ENCODE measurements at regions not wholly inside any gene's neighbourhood (a gene's known extent, or its start where the extent isn't known, plus 50 kb on each side); places are given as distances from the start of the nearest gene placed in this dataset.

DNA sequence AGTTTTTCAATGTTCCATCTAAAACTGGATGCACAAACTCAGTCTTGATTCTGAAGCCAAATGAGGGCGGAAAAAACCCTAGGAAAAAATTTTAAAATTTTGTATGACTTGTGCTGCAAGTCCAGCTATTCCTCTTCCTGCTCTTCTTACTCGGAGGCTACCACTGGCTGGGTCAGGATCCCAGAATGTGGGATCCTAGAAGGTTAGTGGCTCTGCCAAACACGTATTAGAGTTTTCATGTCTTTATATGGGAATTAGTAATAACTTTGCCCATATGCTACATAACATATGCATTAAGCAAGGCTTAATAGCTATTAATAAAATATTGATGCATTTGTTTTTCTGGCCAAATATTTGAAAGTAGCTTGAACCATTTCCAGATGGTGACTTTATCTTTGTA lies 458.3 kb downstream of the AGTPBP1 start:
- no peak for ATAC-seq
- intact Hi-C loops (cut with DNase I, micrococcal nuclease): no loop called here
- peaks cover 6% of the 10 kb centered on the region for H3K27me3 Mint-ChIP-seq
- no peaks in the 10 kb centered on the region for H3K4me1 Mint-ChIP-seq
- no peak overlapping the region for H3K4me3 Mint-ChIP-seq
- H3K9me3 Mint-ChIP-seq (ENCODE audit: low read depth): no peaks in the 10 kb centered on the region
- ChIA-PET CTCF (interaction anchor here (1.5 kb wide), 1 partner anchor 8 kb away, joined by 3 read pairs; no protein-coding TSS in a partner anchor), POLR2A (no interaction called here)
- H3K36me3 Mint-ChIP-seq (ENCODE audit: low read depth): no peaks in the 10 kb centered on the region
- DNase-seq: no peak
- no peak overlapping the region for H3K27ac Mint-ChIP-seq

DNA sequence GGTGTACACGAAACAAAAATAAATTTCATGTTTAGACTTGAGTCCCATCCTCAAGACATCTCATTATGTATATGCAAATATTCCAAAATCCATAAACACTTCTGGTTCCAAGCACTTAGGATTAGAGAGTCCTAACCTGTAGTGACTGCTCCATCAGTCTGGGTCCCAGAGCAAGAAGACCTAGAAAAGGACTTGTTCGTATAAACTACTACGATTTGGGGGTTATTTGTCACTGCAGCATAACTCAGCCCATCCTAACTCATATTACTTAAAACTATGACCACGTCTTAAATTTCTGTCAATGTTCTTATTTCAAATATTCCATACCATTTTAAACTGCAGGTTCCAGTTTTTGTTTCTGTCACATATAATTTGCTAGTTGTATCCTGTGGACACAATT lies 463.0 kb downstream of the AGTPBP1 start:
- Mint-ChIP-seq H3K4me3 (no peak overlapping the region), H3K27me3 (peaks cover 1% of the 10 kb centered on the region), H3K4me1 (no peaks in the 10 kb centered on the region), H3K9me3 (ENCODE audit: low read depth) (no peaks in the 10 kb centered on the region), H3K36me3 (ENCODE audit: low read depth) (no peaks in the 10 kb centered on the region), H3K27ac (no peak overlapping the region)
- CTCF ChIA-PET: interaction anchor here (0.6 kb wide), 1 partner anchor 138 kb away, joined by 3 read pairs; no protein-coding TSS in a partner anchor
- intact Hi-C loops (cut with DNase I, micrococcal nuclease): no loop called here
- POLR2A ChIA-PET: no interaction called here
- ATAC-seq (no peak), DNase-seq (no peak)

DNA sequence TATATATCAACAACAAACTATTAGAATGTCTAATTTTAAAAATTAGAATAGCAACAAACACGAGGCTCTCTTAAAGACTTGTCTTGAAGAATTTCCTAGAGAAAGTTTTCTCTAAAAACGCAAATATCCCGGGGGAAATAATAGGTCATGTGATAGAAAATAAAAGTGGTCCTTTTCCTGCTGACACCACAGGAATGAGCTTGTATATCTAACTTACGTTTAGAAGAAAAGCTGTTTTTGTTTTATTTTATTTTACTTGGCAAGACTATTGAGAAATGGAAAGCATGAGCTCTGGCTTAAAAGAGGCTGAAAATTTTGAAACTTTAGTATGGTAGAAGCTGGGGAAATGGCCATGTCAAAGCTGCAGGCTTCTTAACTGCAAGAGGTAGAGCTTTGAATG lies 465.0 kb downstream of the AGTPBP1 start:
- H3K4me1 Mint-ChIP-seq: no peaks in the 10 kb centered on the region
- POLR2A ChIA-PET: interaction anchor here (0.6 kb wide), 1 partner anchor 199 kb away, joined by 3 read pairs; no protein-coding TSS in a partner anchor
- no peak overlapping the region for H3K27ac Mint-ChIP-seq
- H3K27me3 Mint-ChIP-seq: peaks cover 6% of the 10 kb centered on the region
- DNase-seq: no peak
- intact Hi-C loops (cut with DNase I, micrococcal nuclease): no loop called here
- ATAC-seq: no peak
- H3K9me3 Mint-ChIP-seq (ENCODE audit: low read depth): no peaks in the 10 kb centered on the region
- no peaks in the 10 kb centered on the region for H3K36me3 Mint-ChIP-seq (ENCODE audit: low read depth)
- CTCF ChIA-PET: no interaction called here
- H3K4me3 Mint-ChIP-seq: no peak overlapping the region

DNA sequence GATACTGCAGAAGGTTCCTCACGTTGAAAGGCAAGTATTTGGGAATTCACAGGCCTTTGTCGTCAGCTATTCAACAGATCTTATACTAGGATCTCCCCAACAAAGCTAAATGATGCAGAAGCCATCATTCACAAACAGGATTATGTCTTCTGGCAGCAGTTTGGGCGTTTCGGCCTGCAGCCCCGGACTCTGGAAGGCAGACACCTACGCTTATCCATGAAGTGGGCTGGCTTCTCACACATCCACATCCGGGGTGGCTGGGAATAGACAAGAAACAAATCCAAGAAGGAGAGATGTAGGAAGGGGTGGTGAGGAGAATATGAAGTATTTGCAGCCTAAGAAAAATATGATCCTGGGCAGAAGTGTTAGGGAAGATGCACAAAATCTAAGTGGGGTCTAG lies 471.9 kb downstream of the AGTPBP1 start:
- DNase-seq (no peak), ATAC-seq (no peak)
- CTCF ChIA-PET: no interaction called here
- POLR2A ChIA-PET: no interaction called here
- Mint-ChIP-seq H3K36me3 (ENCODE audit: low read depth) (no peaks in the 10 kb centered on the region), H3K4me1 (no peaks in the 10 kb centered on the region), H3K27ac (no peak overlapping the region), H3K4me3 (no peak overlapping the region), H3K27me3 (peaks cover 6% of the 10 kb centered on the region), H3K9me3 (ENCODE audit: low read depth) (no peaks in the 10 kb centered on the region)
- intact Hi-C loops (cut with DNase I, micrococcal nuclease): no loop called here

DNA sequence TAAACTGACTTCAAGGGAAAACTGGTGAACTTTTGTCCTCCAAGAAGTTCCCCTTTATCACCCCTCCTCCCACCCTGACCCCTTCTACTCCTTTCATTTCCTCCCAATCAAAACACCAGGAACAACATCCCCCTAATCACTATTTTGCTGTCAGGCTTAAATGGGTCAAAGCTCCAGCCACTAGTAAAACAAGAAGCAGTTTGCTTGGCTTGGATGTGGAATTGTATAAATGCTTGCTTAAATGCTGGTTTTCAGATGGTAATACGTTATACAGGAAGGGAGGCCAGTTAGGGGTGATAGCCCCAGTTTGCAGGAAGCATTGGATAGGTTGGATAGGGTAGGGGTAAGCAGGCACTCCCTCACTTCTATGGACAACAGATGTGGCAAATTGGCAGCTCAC lies 473.6 kb downstream of the AGTPBP1 start:
- ATAC-seq: no peak
- no peak for DNase-seq
- intact Hi-C loops (cut with DNase I, micrococcal nuclease): no loop called here
- Mint-ChIP-seq H3K9me3 (ENCODE audit: low read depth) (no peaks in the 10 kb centered on the region), H3K27ac (no peak overlapping the region), H3K27me3 (peaks cover 6% of the 10 kb centered on the region), H3K36me3 (ENCODE audit: low read depth) (no peaks in the 10 kb centered on the region), H3K4me3 (no peak overlapping the region), H3K4me1 (no peaks in the 10 kb centered on the region)
- ChIA-PET POLR2A (no interaction called here), CTCF (no interaction called here)

- POLR2A ChIA-PET: no interaction called here
- ATAC-seq: no peak
- H3K4me1 Mint-ChIP-seq: no peaks in the 10 kb centered on the region
Measured at GRCh38 chr9:85264695-85265094, 477.1 kb downstream of the AGTPBP1 start.

GRCh38 chr9:85263288-85263687 lies 478.5 kb downstream of the AGTPBP1 start:
- Mint-ChIP-seq H3K4me3 (no peak overlapping the region), H3K27me3 (peaks cover 3% of the 10 kb centered on the region), H3K36me3 (ENCODE audit: low read depth) (no peaks in the 10 kb centered on the region), H3K4me1 (no peaks in the 10 kb centered on the region), H3K9me3 (ENCODE audit: low read depth) (no peaks in the 10 kb centered on the region), H3K27ac (no peak overlapping the region)
- ChIA-PET POLR2A (no interaction called here), CTCF (interaction anchor here (0.8 kb wide), 1 partner anchor 17 kb away, joined by 4 read pairs; no protein-coding TSS in a partner anchor)
- intact Hi-C loops (cut with DNase I, micrococcal nuclease): no loop called here
- no peak for DNase-seq
- ATAC-seq: no peak

More at GRCh38 chr9:85264695-85265094, 477.1 kb downstream of the AGTPBP1 start:
- intact Hi-C loops (cut with DNase I, micrococcal nuclease): no loop called here
- DNase-seq: no peak
- H3K9me3 Mint-ChIP-seq (ENCODE audit: low read depth): no peaks in the 10 kb centered on the region
- H3K36me3 Mint-ChIP-seq (ENCODE audit: low read depth): no peaks in the 10 kb centered on the region
- H3K27me3 Mint-ChIP-seq: peaks cover 2% of the 10 kb centered on the region
- H3K4me3 Mint-ChIP-seq: no peak overlapping the region
- no peak overlapping the region for H3K27ac Mint-ChIP-seq
- CTCF ChIA-PET: interaction anchor here (0.7 kb wide), 2 partner anchors 54 to 270 kb away, joined by 3 read pairs; no protein-coding TSS in a partner anchor

- H3K4me1 Mint-ChIP-seq: no peaks in the 10 kb centered on the region
- no peak overlapping the region for H3K27ac Mint-ChIP-seq
- intact Hi-C loops (cut with DNase I, micrococcal nuclease): no loop called here
- peaks cover 3% of the 10 kb centered on the region for H3K27me3 Mint-ChIP-seq
- H3K36me3 Mint-ChIP-seq (ENCODE audit: low read depth): no peaks in the 10 kb centered on the region
- ATAC-seq (no peak), DNase-seq (no peak)
- ChIA-PET POLR2A (interaction anchor here (0.6 kb wide), 1 partner anchor 122 kb away, joined by 4 read pairs; no protein-coding TSS in a partner anchor), CTCF (interaction anchor here (0.7 kb wide), 1 partner anchor 65 kb away, joined by 3 read pairs; no protein-coding TSS in a partner anchor)
- H3K9me3 Mint-ChIP-seq (ENCODE audit: low read depth): no peaks in the 10 kb centered on the region
- H3K4me3 Mint-ChIP-seq: no peak overlapping the region
Measured at GRCh38 chr9:85262333-85262732, 479.4 kb downstream of the AGTPBP1 start.

DNA sequence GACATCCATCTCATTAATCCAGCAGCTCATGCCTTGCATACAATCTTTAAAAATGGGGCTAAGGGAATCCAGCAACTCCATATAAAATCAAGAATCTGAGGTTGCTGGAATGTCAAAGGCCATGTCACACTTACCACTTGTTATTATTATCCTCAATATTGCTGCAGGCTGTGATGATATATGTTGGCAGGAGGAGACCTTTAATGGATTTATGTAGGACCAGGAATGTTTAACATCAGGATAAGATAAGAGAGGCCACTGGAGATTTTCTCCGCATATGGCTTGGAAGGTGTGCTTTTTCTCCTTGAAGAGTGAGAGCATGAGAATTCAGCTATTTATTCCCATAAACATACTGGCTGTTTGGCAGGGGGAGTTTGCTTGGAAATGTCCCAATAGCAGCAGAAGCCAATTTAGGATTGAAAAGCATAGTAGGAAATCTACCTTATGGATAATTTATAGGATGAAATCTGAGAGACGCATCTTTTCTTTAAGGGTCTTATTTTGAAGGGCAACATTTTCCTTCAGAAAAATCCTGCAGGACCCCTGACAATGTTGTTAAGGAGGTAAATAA lies 481.4 kb downstream of the AGTPBP1 start:
- Mint-ChIP-seq H3K9me3 (ENCODE audit: low read depth) (peaks cover under 1% of the 10 kb centered on the region), H3K27ac (no peak overlapping the region), H3K36me3 (ENCODE audit: low read depth) (no peaks in the 10 kb centered on the region), H3K4me1 (no peaks in the 10 kb centered on the region), H3K27me3 (peaks cover 2% of the 10 kb centered on the region), H3K4me3 (no peak overlapping the region)
- DNase-seq (no peak), ATAC-seq (no peak)
- ChIA-PET POLR2A (no interaction called here), CTCF (no interaction called here)
- intact Hi-C loops (cut with DNase I, micrococcal nuclease): no loop called here

DNA sequence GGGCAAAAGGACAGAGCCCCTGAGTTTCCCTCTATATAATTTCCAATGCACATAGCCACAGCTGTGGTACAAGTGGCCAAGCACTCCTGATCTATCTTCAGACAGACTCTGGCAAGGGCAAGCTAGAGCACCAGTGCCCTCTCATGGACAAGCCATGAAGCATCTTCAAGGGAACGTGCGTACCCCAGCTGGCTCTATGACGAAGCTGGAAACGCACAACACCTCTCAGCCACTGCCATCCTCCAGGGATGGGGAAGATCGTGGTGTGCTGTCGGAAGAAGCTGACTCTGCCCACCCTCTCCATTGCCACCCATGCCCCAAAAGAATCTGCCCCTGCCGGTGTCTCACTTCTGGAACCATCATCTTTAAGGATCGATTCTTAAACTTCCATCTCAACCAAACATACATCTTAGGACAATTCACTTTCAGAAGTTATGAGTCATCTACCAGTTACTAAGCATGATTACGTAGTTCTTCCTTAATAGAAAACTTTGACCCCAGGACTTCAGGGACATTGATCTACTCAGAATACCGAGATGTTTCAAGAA lies 482.9 kb downstream of the AGTPBP1 start:
- Mint-ChIP-seq H3K36me3 (ENCODE audit: low read depth) (no peaks in the 10 kb centered on the region), H3K27me3 (peaks cover 2% of the 10 kb centered on the region), H3K4me3 (no peak overlapping the region), H3K27ac (no peak overlapping the region), H3K9me3 (ENCODE audit: low read depth) (peaks cover 4% of the 10 kb centered on the region), H3K4me1 (no peaks in the 10 kb centered on the region)
- CTCF ChIA-PET: interaction anchor here (0.7 to 2.1 kb wide), 2 partner anchors 166 to 862 kb away, joined by 3 to 10 read pairs; no protein-coding TSS in a partner anchor
- POLR2A ChIA-PET: no interaction called here
- intact Hi-C loops (cut with DNase I, micrococcal nuclease): loop anchor here in 1 of 2 experiments (2.0 to 5.0 kb wide), 2 partner anchors 562 to 862 kb away; no protein-coding TSS in a partner anchor
- ATAC-seq (peak; percentile 66), DNase-seq (peak; percentile 57)

- ChIA-PET POLR2A (no interaction called here), CTCF (interaction anchor here (2.1 kb wide), 1 partner anchor 861 kb away, joined by 10 read pairs; no protein-coding TSS in a partner anchor)
- H3K4me1 Mint-ChIP-seq: no peaks in the 10 kb centered on the region
- H3K4me3 Mint-ChIP-seq: no peak overlapping the region
- peaks cover 2% of the 10 kb centered on the region for H3K27me3 Mint-ChIP-seq
- no peaks in the 10 kb centered on the region for H3K36me3 Mint-ChIP-seq (ENCODE audit: low read depth)
- intact Hi-C loops (cut with DNase I, micrococcal nuclease): loop anchor here in 1 of 2 experiments (2.0 to 5.0 kb wide), 2 partner anchors 561 to 861 kb away; no protein-coding TSS in a partner anchor
- H3K27ac Mint-ChIP-seq: no peak overlapping the region
- no peak for ATAC-seq
- DNase-seq: no peak
- H3K9me3 Mint-ChIP-seq (ENCODE audit: low read depth): peaks cover 4% of the 10 kb centered on the region
Measured at GRCh38 chr9:85258236-85258635, 483.5 kb downstream of the AGTPBP1 start.

GRCh38 chr9:85249313-85249621 lies 492.5 kb downstream of the AGTPBP1 start:
- intact Hi-C loops (cut with DNase I, micrococcal nuclease): no loop called here
- Mint-ChIP-seq H3K36me3 (ENCODE audit: low read depth) (no peaks in the 10 kb centered on the region), H3K4me3 (no peak overlapping the region), H3K27me3 (no peaks in the 10 kb centered on the region), H3K4me1 (no peaks in the 10 kb centered on the region), H3K27ac (no peak overlapping the region), H3K9me3 (ENCODE audit: low read depth) (no peaks in the 10 kb centered on the region)
- DNase-seq (no peak), ATAC-seq (no peak)
- ChIA-PET CTCF (no interaction called here), POLR2A (no interaction called here)

Measured in activated CD4-positive, alpha-beta T cell treated with anti-CD3 and anti-CD28 coated beads for 36 hours (primary cell).